GM23248 (cell line): ENCODE measurements at regions not wholly inside any gene's neighbourhood (a gene's known extent, or its start where the extent isn't known, plus 50 kb on each side); places are given as distances from the start of the nearest gene placed in this dataset.

Source experiments
- EZH2 ChIP-seq: fragments of 200-600 bp; sonication (generic); IDR thresholded peaks from 2 replicates; pipeline ENCODE4 v1.6.1; 2018; ENCODE audit warnings: antibody characterized with exemption, mild to moderate bottlenecking; ENCODE audit not compliant: insufficient read depth, poor library complexity, severe bottlenecking
- EZH2phosphoT487 ChIP-seq: fragments of 200-600 bp; sonication (generic); IDR thresholded peaks from 2 replicates; pipeline ENCODE4 v1.6.1; 2018; ENCODE audit warnings: antibody characterized with exemption, moderate library complexity, mild to moderate bottlenecking, low read depth; ENCODE audit not compliant: insufficient read depth

GRCh38 chr1:87674791-87675190 is 346.1 kb downstream of the LMO4 start:
- no peak for TF ChIP-seq EZH2
- no peak for TF ChIP-seq EZH2phosphoT487
